ENCODE measurements at regions not wholly inside any gene's neighbourhood (a gene's known extent, or its start where the extent isn't known, plus 50 kb on each side); places are given as distances from the start of the nearest gene placed in this dataset.

GRCh38 chrX:134101636-134102035 lies 116.2 kb upstream of the GPC3 start:
- no peak for TF ChIP-seq CTCF (IDR thresholded peaks at IDR 0.05)
- no peak for TF ChIP-seq EP300 (IDR thresholded peaks at IDR 0.05)
